ENCODE measurements at regions not wholly inside any gene's neighbourhood (a gene's known extent, or its start where the extent isn't known, plus 50 kb on each side); places are given as distances from the start of the nearest gene placed in this dataset.

DNA sequence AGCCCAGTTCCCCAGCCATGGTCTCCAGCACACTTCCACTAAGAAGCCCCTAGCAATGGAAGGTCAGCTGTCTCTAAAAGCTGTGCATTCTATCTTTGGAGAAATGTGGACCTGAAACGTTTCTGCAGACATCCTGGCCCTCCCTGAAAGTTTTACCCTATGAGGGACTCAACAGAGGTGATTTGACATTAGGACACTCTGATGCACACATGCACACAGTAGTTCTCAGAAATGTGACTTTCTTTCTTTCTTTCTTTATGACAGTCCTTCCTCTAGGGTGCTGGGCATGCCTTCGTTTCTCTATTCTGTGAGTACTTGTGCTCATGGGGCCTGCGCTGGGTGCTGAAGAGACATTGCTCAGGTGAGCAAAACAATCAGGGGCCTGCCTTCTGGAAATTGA lies 857.3 kb downstream of the RNF144A start (continued):
- TF ChIP-seq HOXC10 (CRISPR knock-in tag; IDR thresholded peaks at IDR 0.05) = no peak
- no peak for TF ChIP-seq ZNF791 (tag by site-specific recombination; IDR thresholded peaks at IDR 0.05)
- no peak for TF ChIP-seq ZNF76 (tag by site-specific recombination; IDR thresholded peaks at IDR 0.05; ENCODE audit: borderline replicate concordance, low read depth)
- no peak for TF ChIP-seq ZNF530 (tag by site-specific recombination; IDR thresholded peaks at IDR 0.05; ENCODE audit: low read depth)

DNA sequence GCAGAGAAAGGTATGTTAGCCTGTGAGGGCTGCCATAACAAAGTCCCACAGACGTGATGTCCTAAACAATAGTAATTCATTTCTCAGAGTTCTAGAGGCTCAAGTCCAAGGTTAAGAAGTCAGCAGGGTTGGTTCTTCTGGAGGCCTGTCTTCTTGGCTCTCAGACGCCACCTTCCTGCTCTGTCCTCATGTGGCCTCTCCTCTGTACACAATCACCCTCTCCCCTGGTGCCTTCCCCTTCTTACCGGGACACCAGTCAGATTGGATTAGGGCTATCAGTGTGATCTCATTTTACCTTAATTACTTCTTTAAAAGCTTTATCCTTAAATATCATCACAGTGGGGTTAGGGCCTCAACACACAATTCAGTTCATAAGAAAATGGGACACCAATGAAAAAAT lies 860.5 kb downstream of the RNF144A start:
- ChIA-PET POLR2A (no interaction called here), CTCF (no interaction called here)
- no peaks in the 10 kb centered on the region for H3K4me1 ChIP-seq (ENCODE audit: control insufficient read depth, insufficient read depth, low read length)
- no peaks in the 10 kb centered on the region for H3K9me3 ChIP-seq (ENCODE audit: control insufficient read depth, insufficient read depth, low read depth, low read length)
- no peaks in the 10 kb centered on the region for H3K36me3 ChIP-seq (ENCODE audit: control insufficient read depth in 2 of 2, insufficient read depth in 1 of 2, low read length in 2 of 2)
- TF ChIP-seq ZBTB17 (tag by site-specific recombination; IDR thresholded peaks at IDR 0.05) (no peak), GLI4 (tag by site-specific recombination; IDR thresholded peaks at IDR 0.05) (no peak), ZNF658 (tag by site-specific recombination; IDR thresholded peaks at IDR 0.05) (no peak), ZNF16 (tag by site-specific recombination; IDR thresholded peaks at IDR 0.05; ENCODE audit: low read depth) (no peak), ZNF544 (tag by site-specific recombination; IDR thresholded peaks at IDR 0.05) (no peak), ZNF785 (tag by site-specific recombination; IDR thresholded peaks at IDR 0.05) (no peak), EGR2 (tag by site-specific recombination; IDR thresholded peaks at IDR 0.05; ENCODE audit: low read depth) (no peak)
- TF ChIP-seq, protein P1, sequence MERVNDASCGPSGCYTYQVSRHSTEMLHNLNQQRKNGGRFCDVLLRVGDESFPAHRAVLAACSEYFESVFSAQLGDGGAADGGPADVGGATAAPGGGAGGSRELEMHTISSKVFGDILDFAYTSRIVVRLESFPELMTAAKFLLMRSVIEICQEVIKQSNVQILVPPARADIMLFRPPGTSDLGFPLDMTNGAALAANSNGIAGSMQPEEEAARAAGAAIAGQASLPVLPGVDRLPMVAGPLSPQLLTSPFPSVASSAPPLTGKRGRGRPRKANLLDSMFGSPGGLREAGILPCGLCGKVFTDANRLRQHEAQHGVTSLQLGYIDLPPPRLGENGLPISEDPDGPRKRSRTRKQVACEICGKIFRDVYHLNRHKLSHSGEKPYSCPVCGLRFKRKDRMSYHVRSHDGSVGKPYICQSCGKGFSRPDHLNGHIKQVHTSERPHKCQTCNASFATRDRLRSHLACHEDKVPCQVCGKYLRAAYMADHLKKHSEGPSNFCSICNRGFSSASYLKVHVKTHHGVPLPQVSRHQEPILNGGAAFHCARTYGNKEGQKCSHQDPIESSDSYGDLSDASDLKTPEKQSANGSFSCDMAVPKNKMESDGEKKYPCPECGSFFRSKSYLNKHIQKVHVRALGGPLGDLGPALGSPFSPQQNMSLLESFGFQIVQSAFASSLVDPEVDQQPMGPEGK (tag by site-specific recombination; IDR thresholded peaks at IDR 0.05) = no peak
- TF ChIP-seq, protein P2, sequence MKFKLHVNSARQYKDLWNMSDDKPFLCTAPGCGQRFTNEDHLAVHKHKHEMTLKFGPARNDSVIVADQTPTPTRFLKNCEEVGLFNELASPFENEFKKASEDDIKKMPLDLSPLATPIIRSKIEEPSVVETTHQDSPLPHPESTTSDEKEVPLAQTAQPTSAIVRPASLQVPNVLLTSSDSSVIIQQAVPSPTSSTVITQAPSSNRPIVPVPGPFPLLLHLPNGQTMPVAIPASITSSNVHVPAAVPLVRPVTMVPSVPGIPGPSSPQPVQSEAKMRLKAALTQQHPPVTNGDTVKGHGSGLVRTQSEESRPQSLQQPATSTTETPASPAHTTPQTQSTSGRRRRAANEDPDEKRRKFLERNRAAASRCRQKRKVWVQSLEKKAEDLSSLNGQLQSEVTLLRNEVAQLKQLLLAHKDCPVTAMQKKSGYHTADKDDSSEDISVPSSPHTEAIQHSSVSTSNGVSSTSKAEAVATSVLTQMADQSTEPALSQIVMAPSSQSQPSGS (tag by site-specific recombination; IDR thresholded peaks at IDR 0.05; ENCODE audit: low read depth) = no peak
- TF ChIP-seq, protein P3, sequence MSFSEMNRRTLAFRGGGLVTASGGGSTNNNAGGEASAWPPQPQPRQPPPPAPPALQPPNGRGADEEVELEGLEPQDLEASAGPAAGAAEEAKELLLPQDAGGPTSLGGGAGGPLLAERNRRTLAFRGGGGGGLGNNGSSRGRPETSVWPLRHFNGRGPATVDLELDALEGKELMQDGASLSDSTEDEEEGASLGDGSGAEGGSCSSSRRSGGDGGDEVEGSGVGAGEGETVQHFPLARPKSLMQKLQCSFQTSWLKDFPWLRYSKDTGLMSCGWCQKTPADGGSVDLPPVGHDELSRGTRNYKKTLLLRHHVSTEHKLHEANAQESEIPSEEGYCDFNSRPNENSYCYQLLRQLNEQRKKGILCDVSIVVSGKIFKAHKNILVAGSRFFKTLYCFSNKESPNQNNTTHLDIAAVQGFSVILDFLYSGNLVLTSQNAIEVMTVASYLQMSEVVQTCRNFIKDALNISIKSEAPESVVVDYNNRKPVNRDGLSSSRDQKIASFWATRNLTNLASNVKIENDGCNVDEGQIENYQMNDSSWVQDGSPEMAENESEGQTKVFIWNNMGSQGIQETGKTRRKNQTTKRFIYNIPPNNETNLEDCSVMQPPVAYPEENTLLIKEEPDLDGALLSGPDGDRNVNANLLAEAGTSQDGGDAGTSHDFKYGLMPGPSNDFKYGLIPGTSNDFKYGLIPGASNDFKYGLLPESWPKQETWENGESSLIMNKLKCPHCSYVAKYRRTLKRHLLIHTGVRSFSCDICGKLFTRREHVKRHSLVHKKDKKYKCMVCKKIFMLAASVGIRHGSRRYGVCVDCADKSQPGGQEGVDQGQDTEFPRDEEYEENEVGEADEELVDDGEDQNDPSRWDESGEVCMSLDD (tag by site-specific recombination; IDR thresholded peaks at IDR 0.05) = no peak
- TF ChIP-seq, protein P4, sequence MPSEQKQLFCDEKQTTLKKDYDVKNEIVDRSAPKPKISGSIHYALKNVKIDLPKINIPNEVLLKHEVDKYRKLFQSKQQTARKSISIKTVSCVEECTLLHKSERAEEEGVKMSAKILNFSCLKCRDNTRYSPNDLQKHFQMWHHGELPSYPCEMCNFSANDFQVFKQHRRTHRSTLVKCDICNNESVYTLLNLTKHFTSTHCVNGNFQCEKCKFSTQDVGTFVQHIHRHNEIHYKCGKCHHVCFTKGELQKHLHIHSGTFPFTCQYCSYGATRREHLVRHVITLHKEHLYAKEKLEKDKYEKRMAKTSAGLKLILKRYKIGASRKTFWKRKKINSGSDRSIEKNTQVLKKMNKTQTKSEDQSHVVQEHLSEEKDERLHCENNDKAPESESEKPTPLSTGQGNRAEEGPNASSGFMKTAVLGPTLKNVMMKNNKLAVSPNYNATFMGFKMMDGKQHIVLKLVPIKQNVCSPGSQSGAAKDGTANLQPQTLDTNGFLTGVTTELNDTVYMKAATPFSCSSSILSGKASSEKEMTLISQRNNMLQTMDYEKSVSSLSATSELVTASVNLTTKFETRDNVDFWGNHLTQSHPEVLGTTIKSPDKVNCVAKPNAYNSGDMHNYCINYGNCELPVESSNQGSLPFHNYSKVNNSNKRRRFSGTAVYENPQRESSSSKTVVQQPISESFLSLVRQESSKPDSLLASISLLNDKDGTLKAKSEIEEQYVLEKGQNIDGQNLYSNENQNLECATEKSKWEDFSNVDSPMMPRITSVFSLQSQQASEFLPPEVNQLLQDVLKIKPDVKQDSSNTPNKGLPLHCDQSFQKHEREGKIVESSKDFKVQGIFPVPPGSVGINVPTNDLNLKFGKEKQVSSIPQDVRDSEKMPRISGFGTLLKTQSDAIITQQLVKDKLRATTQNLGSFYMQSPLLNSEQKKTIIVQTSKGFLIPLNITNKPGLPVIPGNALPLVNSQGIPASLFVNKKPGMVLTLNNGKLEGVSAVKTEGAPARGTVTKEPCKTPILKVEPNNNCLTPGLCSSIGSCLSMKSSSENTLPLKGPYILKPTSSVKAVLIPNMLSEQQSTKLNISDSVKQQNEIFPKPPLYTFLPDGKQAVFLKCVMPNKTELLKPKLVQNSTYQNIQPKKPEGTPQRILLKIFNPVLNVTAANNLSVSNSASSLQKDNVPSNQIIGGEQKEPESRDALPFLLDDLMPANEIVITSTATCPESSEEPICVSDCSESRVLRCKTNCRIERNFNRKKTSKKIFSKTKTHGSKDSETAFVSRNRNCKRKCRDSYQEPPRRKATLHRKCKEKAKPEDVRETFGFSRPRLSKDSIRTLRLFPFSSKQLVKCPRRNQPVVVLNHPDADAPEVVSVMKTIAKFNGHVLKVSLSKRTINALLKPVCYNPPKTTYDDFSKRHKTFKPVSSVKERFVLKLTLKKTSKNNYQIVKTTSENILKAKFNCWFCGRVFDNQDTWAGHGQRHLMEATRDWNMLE (tag by site-specific recombination; conservative IDR thresholded peaks at IDR 0.05; ENCODE audit: low read depth) = no peak
- H3K27ac ChIP-seq (ENCODE audit: extremely low read depth, low read depth, low read length) = no peak overlapping the region
- H3K4me3 ChIP-seq (ENCODE audit: low read depth, low read length) = no peak overlapping the region
